PC-9 (cell line): ENCODE measurements at regions not wholly inside any gene's neighbourhood (a gene's known extent, or its start where the extent isn't known, plus 50 kb on each side); places are given as distances from the start of the nearest gene placed in this dataset.

Experiments used
- EZH2 ChIP-seq: fragments of 200-600 bp; sonication (generic); IDR thresholded peaks from 2 replicates; pipeline ENCODE4 v1.8.0; 2017; ENCODE audit warnings: antibody characterized with exemption, low read depth
- TF ChIP-seq, protein P1 (sequence below): fragments of 200-600 bp; sonication (generic); conservative IDR thresholded peaks from 2 replicates; pipeline ENCODE4 v1.6.1; 2017; ENCODE audit warnings: mixed run types, antibody characterized with exemption, mild to moderate bottlenecking, moderate library complexity

DNA sequence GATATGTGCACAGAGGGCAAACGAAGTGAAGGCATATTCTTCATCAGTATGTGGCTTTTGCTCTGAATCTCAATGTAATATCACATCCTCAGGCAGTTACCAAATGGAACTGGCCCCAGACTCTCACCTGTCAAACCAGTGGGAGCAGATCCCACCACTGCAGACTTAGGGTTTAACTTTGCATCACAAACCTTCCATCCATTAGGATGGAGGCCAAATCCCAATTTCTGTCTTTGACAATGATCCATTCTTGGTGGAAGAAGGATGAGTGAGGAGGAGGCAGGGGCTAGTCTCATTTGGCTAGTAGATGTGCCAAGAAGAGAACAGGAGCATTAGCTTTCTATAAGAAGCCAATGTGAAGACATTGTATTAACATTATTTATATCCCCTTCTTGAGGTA, 413.5 kb upstream of the SPRY2 start:
- TF ChIP-seq, protein P1, sequence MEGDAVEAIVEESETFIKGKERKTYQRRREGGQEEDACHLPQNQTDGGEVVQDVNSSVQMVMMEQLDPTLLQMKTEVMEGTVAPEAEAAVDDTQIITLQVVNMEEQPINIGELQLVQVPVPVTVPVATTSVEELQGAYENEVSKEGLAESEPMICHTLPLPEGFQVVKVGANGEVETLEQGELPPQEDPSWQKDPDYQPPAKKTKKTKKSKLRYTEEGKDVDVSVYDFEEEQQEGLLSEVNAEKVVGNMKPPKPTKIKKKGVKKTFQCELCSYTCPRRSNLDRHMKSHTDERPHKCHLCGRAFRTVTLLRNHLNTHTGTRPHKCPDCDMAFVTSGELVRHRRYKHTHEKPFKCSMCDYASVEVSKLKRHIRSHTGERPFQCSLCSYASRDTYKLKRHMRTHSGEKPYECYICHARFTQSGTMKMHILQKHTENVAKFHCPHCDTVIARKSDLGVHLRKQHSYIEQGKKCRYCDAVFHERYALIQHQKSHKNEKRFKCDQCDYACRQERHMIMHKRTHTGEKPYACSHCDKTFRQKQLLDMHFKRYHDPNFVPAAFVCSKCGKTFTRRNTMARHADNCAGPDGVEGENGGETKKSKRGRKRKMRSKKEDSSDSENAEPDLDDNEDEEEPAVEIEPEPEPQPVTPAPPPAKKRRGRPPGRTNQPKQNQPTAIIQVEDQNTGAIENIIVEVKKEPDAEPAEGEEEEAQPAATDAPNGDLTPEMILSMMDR, result no peak
- TF ChIP-seq EZH2, result no peak
